Astrocyte (in vitro differentiated cells and primary cell): ENCODE measurements at regions not wholly inside any gene's neighbourhood (a gene's known extent, or its start where the extent isn't known, plus 50 kb on each side); places are given as distances from the start of the nearest gene placed in this dataset.

Experiments used
- CTCF ChIP-seq: IDR thresholded peaks from 2 replicates; pipeline ENCODE4 v1.5.1; 2011; ENCODE audit warnings: low read depth, mild to moderate bottlenecking, inconsistent platforms, low read length, moderate library complexity; ENCODE audit not compliant: insufficient read depth
- EZH2 ChIP-seq: IDR thresholded peaks from 2 replicates; pipeline ENCODE4 v1.6.1; 2012; ENCODE audit warnings: mild to moderate bottlenecking, low read length, inconsistent platforms; ENCODE audit not compliant: insufficient read depth

GRCh38 chr12:61009192-61009591, 1251.0 kb upstream of the USP15 start:
- TF ChIP-seq CTCF (no peak), EZH2 (no peak)
